ENCODE measurements at regions not wholly inside any gene's neighbourhood (a gene's known extent, or its start where the extent isn't known, plus 50 kb on each side); places are given as distances from the start of the nearest gene placed in this dataset.

DNA sequence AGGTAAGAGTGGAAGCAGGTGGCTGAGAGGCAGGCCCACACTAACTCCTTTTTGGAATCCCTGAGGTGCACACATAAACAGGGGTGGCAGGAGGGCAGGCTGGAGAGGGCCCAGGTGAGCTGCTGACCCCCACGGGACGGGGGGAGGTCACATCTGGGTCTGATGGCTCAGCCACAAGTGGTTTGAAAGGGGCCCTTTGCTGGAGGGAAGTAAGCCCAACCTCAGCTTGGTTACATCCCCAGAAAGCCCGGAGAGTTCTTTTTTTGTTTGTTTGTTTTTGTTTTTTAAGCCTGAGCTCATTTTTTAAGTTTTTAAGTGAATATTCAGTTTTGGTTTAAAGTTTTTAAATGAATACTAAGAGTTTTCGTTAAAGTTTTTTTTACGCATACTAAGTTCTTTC, 72.8 kb upstream of the CUX1 start:
- no peaks in the 10 kb centered on the region for H4K20me1 ChIP-seq (ENCODE audit: insufficient read depth)
- no peaks in the 10 kb centered on the region for H3K27me3 ChIP-seq (ENCODE audit: insufficient read depth, low read depth)
- H3K9ac ChIP-seq = no peak overlapping the region
- no peak overlapping the region for H2AFZ ChIP-seq (ENCODE audit: low read depth)
- no peak overlapping the region for H3K4me3 ChIP-seq (IDR thresholded peaks at IDR 0.05; ENCODE audit: insufficient read depth, low read depth, low read length)
- no peaks in the 10 kb centered on the region for H3K79me2 ChIP-seq (ENCODE audit: insufficient read depth, low read depth)
- H3K4me2 ChIP-seq = no peak overlapping the region
- H3K4me1 ChIP-seq (ENCODE audit: low read depth, poor library complexity, severe bottlenecking) = peaks cover 72% of the 10 kb centered on the region
- TF ChIP-seq, protein P1, sequence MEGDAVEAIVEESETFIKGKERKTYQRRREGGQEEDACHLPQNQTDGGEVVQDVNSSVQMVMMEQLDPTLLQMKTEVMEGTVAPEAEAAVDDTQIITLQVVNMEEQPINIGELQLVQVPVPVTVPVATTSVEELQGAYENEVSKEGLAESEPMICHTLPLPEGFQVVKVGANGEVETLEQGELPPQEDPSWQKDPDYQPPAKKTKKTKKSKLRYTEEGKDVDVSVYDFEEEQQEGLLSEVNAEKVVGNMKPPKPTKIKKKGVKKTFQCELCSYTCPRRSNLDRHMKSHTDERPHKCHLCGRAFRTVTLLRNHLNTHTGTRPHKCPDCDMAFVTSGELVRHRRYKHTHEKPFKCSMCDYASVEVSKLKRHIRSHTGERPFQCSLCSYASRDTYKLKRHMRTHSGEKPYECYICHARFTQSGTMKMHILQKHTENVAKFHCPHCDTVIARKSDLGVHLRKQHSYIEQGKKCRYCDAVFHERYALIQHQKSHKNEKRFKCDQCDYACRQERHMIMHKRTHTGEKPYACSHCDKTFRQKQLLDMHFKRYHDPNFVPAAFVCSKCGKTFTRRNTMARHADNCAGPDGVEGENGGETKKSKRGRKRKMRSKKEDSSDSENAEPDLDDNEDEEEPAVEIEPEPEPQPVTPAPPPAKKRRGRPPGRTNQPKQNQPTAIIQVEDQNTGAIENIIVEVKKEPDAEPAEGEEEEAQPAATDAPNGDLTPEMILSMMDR (conservative IDR thresholded peaks at IDR 0.05; ENCODE audit: low read depth, low read length) = no peak
- H3K27ac ChIP-seq = no peak overlapping the region
- H3K36me3 ChIP-seq (ENCODE audit: insufficient read depth) = no peaks in the 10 kb centered on the region

DNA sequence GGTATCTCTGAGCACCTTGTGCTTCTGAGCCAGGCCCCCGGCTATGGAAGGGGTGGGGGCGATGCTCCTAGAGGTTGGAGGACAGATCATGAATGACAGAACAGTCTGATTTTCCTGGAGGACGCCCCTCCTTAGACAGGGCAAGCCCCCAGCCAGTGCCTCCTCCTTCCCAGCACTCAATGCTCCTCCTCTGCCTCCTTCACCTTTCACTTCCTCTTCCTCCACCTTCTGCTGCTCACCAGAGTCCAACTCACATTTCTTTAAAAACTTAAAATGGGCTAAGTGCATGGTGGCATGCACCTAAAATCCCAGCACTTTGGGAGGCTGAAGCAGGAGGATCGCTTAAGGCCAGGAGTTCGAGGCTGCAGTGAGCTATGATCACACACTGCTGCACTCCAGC, 71.1 kb upstream of the CUX1 start:
- H3K4me1 ChIP-seq (ENCODE audit: low read depth, poor library complexity, severe bottlenecking) = peaks cover 63% of the 10 kb centered on the region
- no peaks in the 10 kb centered on the region for H3K79me2 ChIP-seq (ENCODE audit: insufficient read depth, low read depth)
- no peaks in the 10 kb centered on the region for H3K36me3 ChIP-seq (ENCODE audit: insufficient read depth)
- H3K9ac ChIP-seq = peak overlapping the region; percentile 32; the same call in 1 of the 2 replicates
- H2AFZ ChIP-seq (ENCODE audit: low read depth) = peak overlapping the region; percentile 39
- H3K4me2 ChIP-seq = peak overlapping the region; percentile 66
- no peaks in the 10 kb centered on the region for H4K20me1 ChIP-seq (ENCODE audit: insufficient read depth)
- H3K27me3 ChIP-seq (ENCODE audit: insufficient read depth, low read depth) = no peaks in the 10 kb centered on the region
- H3K27ac ChIP-seq = peak overlapping the region; percentile 62
- H3K4me3 ChIP-seq (IDR thresholded peaks at IDR 0.05; ENCODE audit: insufficient read depth, low read depth, low read length) = no peak overlapping the region
- TF ChIP-seq, protein P1 (conservative IDR thresholded peaks at IDR 0.05; ENCODE audit: low read depth, low read length) = no peak

GRCh38 chr7:101747053-101747878, 70.2 kb upstream of the CUX1 start:
- Histone ChIP-seq H3K9ac (peak overlapping the region; percentile 32; the same call in 1 of the 2 replicates), H3K4me2 (peak overlapping the region; percentile 66), H2AFZ (ENCODE audit: low read depth) (peak overlapping the region; percentile 39), H4K20me1 (ENCODE audit: insufficient read depth) (no peaks in the 10 kb centered on the region), H3K27ac (peak overlapping the region; percentile 62), H3K36me3 (ENCODE audit: insufficient read depth) (no peaks in the 10 kb centered on the region), H3K4me3 (IDR thresholded peaks at IDR 0.05; ENCODE audit: insufficient read depth, low read depth, low read length) (no peak overlapping the region), H3K79me2 (ENCODE audit: insufficient read depth, low read depth) (no peaks in the 10 kb centered on the region), H3K27me3 (ENCODE audit: insufficient read depth, low read depth) (no peaks in the 10 kb centered on the region), H3K4me1 (ENCODE audit: low read depth, poor library complexity, severe bottlenecking) (peaks cover 53% of the 10 kb centered on the region)
- TF ChIP-seq, protein P1 (conservative IDR thresholded peaks at IDR 0.05; ENCODE audit: low read depth, low read length) = no peak

DNA sequence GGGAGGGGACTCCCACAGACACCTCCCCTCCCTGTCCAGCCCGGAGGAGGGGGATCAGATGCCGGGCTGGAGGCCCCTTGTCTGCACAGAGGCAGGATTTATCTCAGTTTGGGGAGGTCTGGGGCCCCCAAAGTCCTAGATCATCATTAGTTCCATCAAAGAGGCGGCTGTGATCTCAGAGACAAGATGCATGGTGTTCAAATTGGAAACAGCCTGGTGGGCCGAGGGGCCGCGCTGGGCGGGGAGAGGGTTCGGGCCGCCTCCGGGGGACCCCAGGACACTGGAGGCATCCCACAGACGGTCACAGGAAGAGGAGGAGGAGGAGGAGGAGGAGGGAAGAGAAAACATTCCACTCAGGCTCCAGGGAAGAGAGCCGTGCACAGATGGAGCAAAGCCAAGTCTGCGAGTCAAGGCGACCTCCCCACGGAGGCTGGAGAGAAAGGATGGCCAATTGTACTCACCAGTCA, 69.5 kb upstream of the CUX1 start:
- peak overlapping the region; percentile 8; the same call in 1 of the 2 replicates for H3K9ac ChIP-seq
- H3K4me2 ChIP-seq = peak overlapping the region; percentile 66; the same call in 1 of the 2 replicates
- TF ChIP-seq, protein P1 (conservative IDR thresholded peaks at IDR 0.05; ENCODE audit: low read depth, low read length) = no peak

More for the DNA sequence above, 69.5 kb upstream of the CUX1 start:
- Histone ChIP-seq H3K27me3 (ENCODE audit: insufficient read depth, low read depth) (no peaks in the 10 kb centered on the region), H3K4me3 (IDR thresholded peaks at IDR 0.05; ENCODE audit: insufficient read depth, low read depth, low read length) (no peak overlapping the region), H4K20me1 (ENCODE audit: insufficient read depth) (no peaks in the 10 kb centered on the region), H2AFZ (ENCODE audit: low read depth) (peak overlapping the region; percentile 20; the same call in 1 of the 2 replicates), H3K79me2 (ENCODE audit: insufficient read depth, low read depth) (no peaks in the 10 kb centered on the region), H3K4me1 (ENCODE audit: low read depth, poor library complexity, severe bottlenecking) (peaks cover 48% of the 10 kb centered on the region), H3K27ac (peak overlapping the region; percentile 62; the same call in 1 of the 2 replicates), H3K36me3 (ENCODE audit: insufficient read depth) (no peaks in the 10 kb centered on the region)

Measured in KMS-11 (cell line).